HG02571 (cell line): ENCODE measurements at regions not wholly inside any gene's neighbourhood (a gene's known extent, or its start where the extent isn't known, plus 50 kb on each side); places are given as distances from the start of the nearest gene placed in this dataset.

Experiments
- ATAC-seq: cut with Tn5 transposase; IDR thresholded peaks from one replicate; pipeline ENCODE4 v1.9.1; 2021; ENCODE audit warnings: mild to moderate bottlenecking, moderate library complexity; ENCODE audit not compliant: unreplicated experiment

GRCh38 chr10:88194961-88195367 is 331.5 kb downstream of the PTEN start:
- ATAC-seq, result no peak

DNA sequence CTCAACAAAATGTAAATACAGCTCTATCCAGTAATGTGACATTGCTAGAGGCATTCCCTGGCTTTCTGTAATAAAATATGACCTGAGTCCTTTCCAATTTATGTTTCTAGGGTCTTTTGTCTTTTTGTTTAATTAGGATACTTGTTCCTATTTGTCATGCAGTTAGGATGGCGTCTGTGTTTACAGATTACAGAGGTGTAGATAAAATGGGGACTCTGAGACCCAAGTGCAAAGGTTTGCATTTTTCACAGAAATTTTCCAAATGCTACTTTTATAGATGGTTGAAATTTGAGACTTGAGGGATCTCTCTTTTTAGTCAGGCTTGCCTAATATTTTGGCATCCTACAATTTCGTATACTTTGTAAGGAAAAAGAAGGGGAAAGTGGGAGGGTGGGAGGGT is 332.4 kb downstream of the PTEN start:
- no peak for ATAC-seq

- ATAC-seq, result no peak
Observed at GRCh38 chr10:88196291-88196690, 332.9 kb downstream of the PTEN start.

GRCh38 chr10:88198023-88198422 is 334.6 kb downstream of the PTEN start:
- ATAC-seq, result no peak

GRCh38 chr10:88200312-88201032 is 337.0 kb downstream of the PTEN start:
- no peak for ATAC-seq

DNA sequence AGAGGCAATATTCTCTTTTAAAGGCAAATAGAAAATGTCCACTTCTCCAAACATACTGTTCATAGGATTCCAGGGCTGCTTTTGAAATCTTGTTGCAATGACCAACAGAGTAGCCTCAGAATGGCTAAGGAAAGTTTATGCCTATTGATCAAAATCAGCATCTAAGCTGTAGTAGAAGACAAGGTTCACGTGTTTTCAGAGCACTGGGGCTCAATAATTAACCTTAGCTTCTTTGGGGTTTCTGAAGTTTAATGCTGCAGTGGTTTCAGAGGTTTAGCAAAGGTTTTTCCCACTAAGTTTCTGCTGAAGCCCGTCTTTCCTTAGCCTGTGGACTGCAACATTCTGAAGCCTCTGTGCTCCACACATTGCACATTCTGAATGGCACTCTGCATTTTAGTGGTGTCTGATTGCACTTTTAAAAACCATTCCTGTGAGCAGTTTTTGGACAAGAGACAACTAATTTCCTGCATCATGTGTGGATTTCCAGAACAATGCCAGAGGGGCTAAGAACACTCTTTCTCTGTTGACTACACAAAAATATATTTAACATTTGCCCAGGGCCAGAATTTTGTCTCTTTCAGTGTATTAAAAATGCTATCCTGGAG is 342.5 kb downstream of the PTEN start:
- ATAC-seq, result no peak

- ATAC-seq, result no peak
Observed at GRCh38 chr10:88207121-88207546, 343.7 kb downstream of the PTEN start.

DNA sequence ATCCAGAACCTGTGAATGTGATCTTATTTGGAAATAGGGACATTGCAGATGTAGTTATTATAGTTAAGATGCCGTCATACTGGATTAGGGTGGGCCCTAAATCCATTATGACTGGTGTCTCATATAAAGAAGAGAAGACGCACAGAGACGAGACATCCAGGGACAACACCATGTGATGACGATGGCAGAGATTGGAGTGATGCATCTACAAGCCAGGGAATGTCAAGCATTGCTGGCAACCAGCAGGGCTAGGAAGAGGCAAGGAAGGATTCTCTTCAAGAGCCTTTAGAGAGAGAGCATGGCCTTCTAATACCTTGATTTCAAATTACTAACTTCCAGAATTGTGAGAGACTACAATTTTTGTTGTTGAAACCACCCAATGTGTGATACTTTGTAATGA is 345.8 kb downstream of the PTEN start:
- ATAC-seq, result no peak

DNA sequence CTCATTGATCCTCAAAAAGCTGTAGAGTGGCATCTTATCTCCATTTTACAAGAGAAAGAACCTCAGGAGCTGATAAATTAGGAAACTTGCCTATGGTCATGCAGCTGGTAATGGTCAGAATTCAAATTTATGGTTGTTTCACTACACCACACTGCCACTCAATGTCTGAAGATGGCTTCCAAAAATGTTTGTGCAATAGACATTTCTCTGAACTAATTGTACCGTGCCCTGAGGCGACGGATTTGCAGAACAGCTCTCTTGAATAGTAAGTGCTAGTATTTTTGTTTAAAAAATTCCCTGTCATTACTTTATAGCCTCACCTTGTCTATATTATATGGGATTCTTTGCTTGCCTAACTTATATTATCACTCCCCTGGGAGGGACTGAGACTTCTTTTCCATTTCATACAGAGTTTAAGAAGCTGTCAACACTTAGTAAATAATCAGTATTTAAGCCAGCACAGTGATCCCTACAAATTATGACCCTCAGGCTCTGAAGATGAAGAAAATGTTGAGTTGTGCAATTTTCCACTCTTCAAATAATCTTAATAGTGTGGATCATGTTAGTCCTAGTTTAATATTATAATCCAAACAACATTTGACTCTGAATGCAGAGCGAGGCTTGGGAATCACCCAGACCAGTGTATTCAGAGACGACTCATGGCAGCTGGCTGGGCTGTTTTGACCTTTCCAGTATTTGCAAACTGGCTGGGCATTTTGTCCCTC is 346.6 kb downstream of the PTEN start:
- ATAC-seq, result no peak

DNA sequence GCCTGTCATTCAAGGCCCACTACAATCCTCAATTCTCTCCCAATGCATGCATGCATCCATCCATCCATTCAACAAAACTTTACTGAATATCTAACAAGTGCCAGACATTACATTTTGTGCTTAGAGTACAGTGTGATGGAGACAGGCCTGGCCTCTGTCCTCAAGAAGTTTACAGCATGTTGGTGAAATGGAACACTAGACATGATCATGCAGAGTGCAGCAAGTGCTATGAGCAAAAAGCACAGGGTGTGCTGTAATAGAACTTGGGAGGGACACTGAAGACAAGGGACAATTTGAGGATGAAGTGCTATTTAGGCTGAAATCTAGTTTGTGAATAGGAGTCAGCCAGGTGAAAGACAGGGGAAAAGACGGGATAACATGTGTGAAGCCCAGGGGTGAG is 347.8 kb downstream of the PTEN start:
- no peak for ATAC-seq

- no peak for ATAC-seq
Observed at GRCh38 chr10:88212069-88212468, 348.6 kb downstream of the PTEN start.

- ATAC-seq, result no peak
Observed at GRCh38 chr10:88213065-88213605, 349.7 kb downstream of the PTEN start.

GRCh38 chr10:88216976-88217375 is 353.6 kb downstream of the PTEN start:
- no peak for ATAC-seq

DNA sequence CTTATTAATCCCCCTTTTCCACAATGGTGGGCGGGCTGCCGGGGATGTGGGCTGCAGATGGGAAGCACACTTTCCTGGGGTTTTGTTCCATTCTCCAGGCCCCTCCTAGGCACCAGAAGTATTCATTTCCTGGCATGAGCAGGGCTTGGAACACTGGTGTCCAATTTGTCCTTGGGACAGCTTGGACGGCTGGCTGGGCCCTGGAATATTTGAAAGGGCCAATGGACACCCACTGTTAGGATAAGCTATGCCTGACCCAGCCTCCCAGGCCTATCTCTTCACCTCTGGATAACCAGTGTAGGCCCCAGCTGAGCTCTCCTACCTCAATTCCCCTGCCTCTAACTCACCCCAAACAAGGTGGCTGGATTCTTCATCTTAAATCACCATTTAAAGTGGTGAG is 354.9 kb downstream of the PTEN start:
- ATAC-seq, result no peak

GRCh38 chr10:88219753-88220152 is 356.3 kb downstream of the PTEN start:
- ATAC-seq, result no peak

DNA sequence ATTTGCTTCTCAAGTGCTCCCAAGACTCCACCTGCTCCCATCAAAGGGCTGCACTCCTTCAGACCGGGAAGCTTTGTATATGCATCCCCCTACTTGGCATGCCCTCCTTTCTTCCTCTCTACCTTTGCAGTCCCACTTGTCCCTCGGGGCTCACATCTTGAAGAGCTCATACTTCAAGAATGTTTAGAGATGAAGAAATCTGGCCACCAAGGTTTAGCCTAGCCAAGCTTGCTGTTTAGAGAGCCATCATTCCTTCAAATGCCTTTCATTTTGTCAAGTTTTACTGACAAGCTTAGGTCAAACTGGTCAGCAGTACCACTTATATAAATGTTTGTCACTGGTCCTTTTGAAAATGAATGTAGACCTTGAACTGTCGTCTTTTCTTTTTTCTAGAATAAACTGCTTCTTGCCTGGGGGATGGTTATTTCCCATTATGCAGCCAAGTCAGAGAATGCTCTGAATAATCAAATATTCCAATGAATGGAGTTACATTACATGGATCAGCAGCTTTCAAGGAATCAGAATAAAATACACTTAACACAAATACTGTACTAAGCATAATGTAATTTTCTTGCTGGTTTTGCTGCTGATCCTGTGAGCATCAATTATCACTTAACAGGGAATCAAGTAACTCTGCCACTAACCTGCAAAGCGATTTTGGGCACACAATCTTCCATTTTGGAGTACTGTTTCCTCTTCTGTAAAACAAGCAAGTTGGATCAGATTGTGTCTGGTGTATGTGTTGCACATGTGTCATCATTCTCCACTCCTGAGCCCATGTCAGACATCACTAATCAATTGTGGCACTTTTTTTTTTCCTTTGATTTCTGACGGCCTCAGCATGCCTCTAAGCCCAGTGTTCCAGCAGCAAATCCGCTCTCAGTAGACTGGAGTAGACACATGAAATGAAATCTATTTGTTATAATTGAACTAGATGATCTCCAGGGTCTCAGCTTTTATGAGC is 357.9 kb downstream of the PTEN start:
- ATAC-seq, result no peak

DNA sequence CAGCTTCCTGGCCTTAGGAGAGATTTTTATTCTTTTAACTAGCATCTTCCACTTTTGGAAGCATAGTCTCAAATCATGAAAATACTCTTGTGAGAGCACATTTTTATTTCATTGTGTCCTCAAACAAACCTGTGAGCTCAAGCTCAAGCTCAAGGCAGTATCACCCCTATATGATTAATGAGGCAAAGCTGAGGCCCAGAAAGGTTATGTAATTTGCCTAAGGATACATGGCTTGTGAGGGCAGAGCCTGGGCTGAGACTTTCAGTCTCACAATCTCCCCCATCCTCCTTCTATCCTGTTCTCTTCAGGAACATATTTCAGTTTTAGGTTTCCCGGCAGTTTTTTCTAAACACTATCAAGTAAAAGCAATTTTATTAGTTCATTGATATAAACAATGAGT is 359.5 kb downstream of the PTEN start:
- no peak for ATAC-seq
